Chondrocyte (in vitro differentiated cells): ENCODE measurements at regions not wholly inside any gene's neighbourhood (a gene's known extent, or its start where the extent isn't known, plus 50 kb on each side); places are given as distances from the start of the nearest gene placed in this dataset.
A peak's percentile ranks its signal among the peaks of the same experiment; 100 is the strongest.
"Not testable (repeated sequence)": the region's sequence is repeated elsewhere in the genome, so short reads cannot be mapped to it uniquely, and the experiment has no call there.

Source experiments
- DNase-seq: peaks from one replicate; pipeline ENCODE4 v3.0.0; 2021; ENCODE audit warnings: mixed read lengths, low spot score
- H3K27ac Mint-ChIP-seq: one replicate; pipeline ENCODE4 v1.8.0; 2021; ENCODE audit warnings: mild to moderate bottlenecking, moderate library complexity, mixed read lengths; ENCODE audit not compliant: unreplicated experiment
- H3K27me3 Mint-ChIP-seq: 2 replicates; pipeline ENCODE4 v1.8.0; 2021; ENCODE audit warnings: low read depth, mixed read lengths
- H3K36me3 Mint-ChIP-seq: 2 replicates; pipeline ENCODE4 v1.8.0; 2021; ENCODE audit warnings: low read depth, mixed read lengths
- H3K4me1 Mint-ChIP-seq: 2 replicates; pipeline ENCODE4 v1.8.0; 2021; ENCODE audit warnings: low read depth, mild to moderate bottlenecking, mixed read lengths
- H3K4me3 Mint-ChIP-seq: one replicate; pipeline ENCODE4 v1.8.0; 2021; ENCODE audit warnings: mild to moderate bottlenecking, moderate library complexity, mixed read lengths; ENCODE audit not compliant: unreplicated experiment
- H3K9me3 Mint-ChIP-seq: 2 replicates; pipeline ENCODE4 v1.8.0; 2021; ENCODE audit warnings: low read depth, mixed read lengths
- TF ChIP-seq, protein P1 (sequence below): fragments of 200-600 bp; sonication (generic); IDR thresholded peaks from 2 replicates; pipeline ENCODE4 v1.5.0; 2021; ENCODE audit warnings: antibody characterized with exemption, mild to moderate bottlenecking, moderate library complexity

DNA sequence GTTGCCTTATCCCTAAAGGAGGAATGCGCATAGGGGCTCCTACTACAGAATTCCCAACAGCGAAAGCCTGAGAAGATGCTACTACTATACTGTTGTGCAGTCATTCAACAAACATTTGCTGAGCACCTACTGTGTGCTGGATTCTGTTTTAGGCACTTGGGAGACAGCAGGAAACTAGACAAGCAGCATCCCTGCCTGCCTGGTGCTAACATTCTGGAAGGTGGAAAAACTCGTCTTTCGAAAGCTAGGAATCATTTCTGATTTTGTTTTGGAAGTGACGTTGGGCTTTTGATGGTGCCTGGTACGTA lies 131.5 kb upstream of the NCOR2 start:
- peak overlapping the region; percentile 71 for H3K27ac Mint-ChIP-seq
- TF ChIP-seq, protein P1, sequence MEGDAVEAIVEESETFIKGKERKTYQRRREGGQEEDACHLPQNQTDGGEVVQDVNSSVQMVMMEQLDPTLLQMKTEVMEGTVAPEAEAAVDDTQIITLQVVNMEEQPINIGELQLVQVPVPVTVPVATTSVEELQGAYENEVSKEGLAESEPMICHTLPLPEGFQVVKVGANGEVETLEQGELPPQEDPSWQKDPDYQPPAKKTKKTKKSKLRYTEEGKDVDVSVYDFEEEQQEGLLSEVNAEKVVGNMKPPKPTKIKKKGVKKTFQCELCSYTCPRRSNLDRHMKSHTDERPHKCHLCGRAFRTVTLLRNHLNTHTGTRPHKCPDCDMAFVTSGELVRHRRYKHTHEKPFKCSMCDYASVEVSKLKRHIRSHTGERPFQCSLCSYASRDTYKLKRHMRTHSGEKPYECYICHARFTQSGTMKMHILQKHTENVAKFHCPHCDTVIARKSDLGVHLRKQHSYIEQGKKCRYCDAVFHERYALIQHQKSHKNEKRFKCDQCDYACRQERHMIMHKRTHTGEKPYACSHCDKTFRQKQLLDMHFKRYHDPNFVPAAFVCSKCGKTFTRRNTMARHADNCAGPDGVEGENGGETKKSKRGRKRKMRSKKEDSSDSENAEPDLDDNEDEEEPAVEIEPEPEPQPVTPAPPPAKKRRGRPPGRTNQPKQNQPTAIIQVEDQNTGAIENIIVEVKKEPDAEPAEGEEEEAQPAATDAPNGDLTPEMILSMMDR = no peak
- no peaks in the 10 kb centered on the region for H3K9me3 Mint-ChIP-seq
- H3K4me3 Mint-ChIP-seq = no peak overlapping the region
- no peaks in the 10 kb centered on the region for H3K27me3 Mint-ChIP-seq
- peaks cover 46% of the 10 kb centered on the region for H3K4me1 Mint-ChIP-seq
- no peaks in the 10 kb centered on the region for H3K36me3 Mint-ChIP-seq
- no peak for DNase-seq

DNA sequence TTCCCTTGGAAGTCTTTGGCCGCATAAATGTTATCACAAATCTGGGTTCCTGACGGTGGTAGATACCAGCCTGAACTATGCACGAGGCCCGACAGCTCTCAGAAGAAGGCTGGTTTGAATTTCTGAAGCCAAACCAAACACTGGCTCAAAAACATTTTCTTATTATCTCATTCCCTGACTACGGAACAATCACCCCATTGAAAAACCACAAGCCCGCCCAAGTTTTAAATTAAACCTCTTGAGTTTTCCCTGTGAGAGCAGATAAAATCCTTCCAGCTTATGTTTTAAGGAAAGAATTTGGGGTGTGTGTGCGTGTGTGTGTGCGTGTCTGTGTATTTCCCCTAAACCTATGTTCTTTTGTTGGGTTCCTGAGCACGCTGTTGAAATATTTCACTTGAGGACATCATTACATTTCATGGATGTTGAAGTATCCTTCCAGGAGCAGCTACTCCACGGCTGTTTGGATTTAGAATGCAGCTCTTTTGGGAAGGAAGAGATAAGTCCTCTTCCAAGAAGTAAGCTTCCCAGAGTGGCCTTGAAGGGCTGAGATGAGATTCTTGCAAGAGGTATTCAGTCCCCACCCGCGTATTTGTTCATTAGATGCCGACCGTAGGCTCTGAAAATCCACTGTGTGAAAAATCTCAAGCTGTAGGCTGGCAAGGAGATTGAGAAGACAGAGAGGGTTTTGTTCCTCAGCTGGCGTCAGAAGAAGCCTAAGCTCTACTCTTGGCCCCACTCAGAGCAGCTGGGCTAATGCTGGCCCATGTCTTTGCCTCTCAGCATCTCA lies 131.0 kb upstream of the NCOR2 start:
- Mint-ChIP-seq H3K36me3 (no peaks in the 10 kb centered on the region), H3K9me3 (no peaks in the 10 kb centered on the region), H3K27me3 (no peaks in the 10 kb centered on the region), H3K27ac (peak overlapping the region; percentile 71), H3K4me1 (peaks cover 42% of the 10 kb centered on the region), H3K4me3 (no peak overlapping the region)
- DNase-seq = no peak
- TF ChIP-seq, protein P1 = no peak

DNA sequence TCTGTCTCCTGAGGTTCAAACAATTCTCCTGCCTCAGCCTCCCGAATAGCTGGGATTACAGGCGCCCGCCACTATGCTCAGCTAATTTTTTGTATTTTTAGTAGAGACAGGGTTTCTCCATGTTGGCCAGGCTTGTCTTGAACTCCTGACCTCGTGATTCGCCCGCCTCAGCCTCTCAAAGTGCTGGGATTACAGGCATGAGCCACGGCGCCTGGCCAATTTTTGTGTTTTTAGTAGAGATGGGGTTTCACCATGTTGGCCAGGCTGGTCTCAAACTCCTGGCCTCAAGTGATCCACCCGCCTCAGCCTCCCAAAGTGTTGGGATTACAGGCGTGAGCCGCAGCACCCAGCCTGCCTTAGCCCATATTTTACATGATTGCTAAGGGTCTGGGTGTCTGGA lies 130.3 kb upstream of the NCOR2 start:
- not testable (repeated sequence) for H3K9me3 Mint-ChIP-seq

DNA sequence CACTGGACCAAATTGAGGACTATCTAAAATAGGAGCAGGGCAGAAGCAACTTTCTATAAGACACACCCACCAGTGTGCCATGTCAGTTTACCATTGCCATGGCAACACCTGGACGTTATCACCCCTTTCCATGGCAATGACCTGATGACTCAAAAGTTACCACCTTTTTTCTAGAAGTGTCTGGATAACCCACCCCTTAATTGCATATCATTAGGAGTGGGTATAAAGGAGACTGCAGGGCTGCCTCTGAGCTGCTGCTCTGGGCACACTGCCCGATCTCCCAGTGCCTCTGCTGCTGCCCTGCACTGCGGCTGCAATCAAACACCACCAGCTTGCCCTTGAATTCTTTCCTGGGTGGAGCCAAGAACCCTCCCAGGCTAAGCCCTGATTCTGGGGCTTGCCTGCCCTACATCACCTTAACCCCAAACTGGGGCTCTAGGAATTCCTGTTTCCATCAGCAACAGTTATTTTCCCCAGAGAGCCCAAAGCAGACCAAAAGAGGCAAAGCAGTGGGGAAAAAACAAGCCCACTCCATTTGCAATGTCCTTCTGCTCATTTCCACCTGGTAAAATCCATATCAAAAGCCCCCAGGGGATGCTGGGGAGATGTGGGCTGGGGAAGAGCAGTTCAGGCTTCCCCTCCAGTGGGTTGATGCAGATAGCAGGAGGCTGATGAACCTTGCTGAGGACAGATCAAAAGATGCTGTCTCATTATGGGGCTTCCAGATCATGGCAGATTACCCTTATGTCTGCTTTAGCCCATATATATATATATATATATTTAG lies 129.5 kb upstream of the NCOR2 start:
- TF ChIP-seq, protein P1 = no peak
- no peak overlapping the region for H3K27ac Mint-ChIP-seq
- H3K4me3 Mint-ChIP-seq = no peak overlapping the region
- peaks cover 3% of the 10 kb centered on the region for H3K9me3 Mint-ChIP-seq
- no peaks in the 10 kb centered on the region for H3K27me3 Mint-ChIP-seq
- no peak for DNase-seq
- no peaks in the 10 kb centered on the region for H3K36me3 Mint-ChIP-seq
- H3K4me1 Mint-ChIP-seq = peaks cover 41% of the 10 kb centered on the region

More for the DNA sequence above, 130.3 kb upstream of the NCOR2 start:
- H3K4me3 Mint-ChIP-seq, H3K36me3 Mint-ChIP-seq, H3K27me3 Mint-ChIP-seq, DNase-seq: not testable (repeated sequence)
- peak overlapping the region; percentile 71 for H3K27ac Mint-ChIP-seq
- H3K4me1 Mint-ChIP-seq = peaks cover 41% of the 10 kb centered on the region

DNA sequence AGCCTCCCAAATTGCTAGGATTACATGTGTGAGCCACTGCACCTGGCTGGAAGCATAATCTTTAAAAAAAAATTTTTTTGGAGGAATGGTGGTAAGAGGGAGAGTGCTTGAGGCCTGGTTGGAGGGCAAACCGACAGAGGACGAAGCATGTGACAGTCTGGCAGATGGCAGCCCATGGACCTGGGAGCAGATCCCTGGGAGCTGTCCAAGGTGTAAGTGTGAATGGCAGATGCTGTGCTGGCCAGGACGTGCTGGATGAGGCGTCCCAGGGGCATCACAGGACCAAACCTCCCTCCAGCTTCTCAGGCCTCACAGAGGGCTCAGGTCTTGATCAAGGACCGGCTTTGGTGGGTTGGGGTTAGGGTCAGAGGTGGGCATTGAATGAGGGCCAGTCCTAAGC lies 128.4 kb upstream of the NCOR2 start:
- TF ChIP-seq, protein P1 = no peak
- peaks cover 33% of the 10 kb centered on the region for H3K4me1 Mint-ChIP-seq
- peaks cover 3% of the 10 kb centered on the region for H3K9me3 Mint-ChIP-seq
- no peak overlapping the region for H3K4me3 Mint-ChIP-seq
- DNase-seq = no peak
- H3K27ac Mint-ChIP-seq = no peak overlapping the region
- H3K36me3 Mint-ChIP-seq = no peaks in the 10 kb centered on the region
- H3K27me3 Mint-ChIP-seq = no peaks in the 10 kb centered on the region
